Neural progenitor cell (in vitro differentiated cells): ENCODE measurements at regions not wholly inside any gene's neighbourhood (a gene's known extent, or its start where the extent isn't known, plus 50 kb on each side); places are given as distances from the start of the nearest gene placed in this dataset.

ENCODE experiments used
- DNase-seq: peaks from one replicate; pipeline ENCODE4 v3.0.0-alpha.2; 2016; ENCODE audit warnings: low spot score
- H2AFZ ChIP-seq: fragments of 200-600 bp; sonication (generic); replicated peaks from 2 replicates; pipeline ENCODE4 v1.6.1; 2016; ENCODE audit warnings: antibody characterized with exemption
- H3F3A ChIP-seq: fragments of 200-600 bp; sonication (generic); 2 replicates; pipeline ENCODE4 v1.6.1; 2016; ENCODE audit warnings: antibody characterized with exemption, low read depth
- H3K27ac ChIP-seq: fragments of 200-600 bp; sonication (generic); 2 replicates; pipeline ENCODE4 v1.5.1; 2016; ENCODE audit warnings: mild to moderate bottlenecking
- H3K27me3 ChIP-seq: fragments of 200-600 bp; sonication (generic); 2 replicates; pipeline ENCODE4 v1.6.1; 2016; ENCODE audit warnings: mild to moderate bottlenecking, moderate library complexity
- H3K36me3 ChIP-seq: fragments of 200-600 bp; sonication (generic); 2 replicates; pipeline ENCODE4 v1.5.1; 2016
- H3K4me1 ChIP-seq: fragments of 200-600 bp; sonication (generic); 2 replicates; pipeline ENCODE4 v1.6.1; 2016; ENCODE audit warnings: mixed run types
- H3K4me2 ChIP-seq: fragments of 200-600 bp; sonication (generic); 2 replicates; pipeline ENCODE4 v1.6.1; 2016
- H3K4me3 ChIP-seq: fragments of 200-600 bp; sonication (generic); 2 replicates; pipeline ENCODE4 v1.5.1; 2016
- H3K79me2 ChIP-seq: fragments of 200-600 bp; sonication (generic); 2 replicates; pipeline ENCODE4 v1.6.1; 2016; ENCODE audit warnings: low read depth
- H3K9ac ChIP-seq: fragments of 200-600 bp; sonication (generic); 2 replicates; pipeline ENCODE4 v1.6.1; 2016
- H3K9me3 ChIP-seq: fragments of 200-600 bp; sonication (generic); 2 replicates; pipeline ENCODE4 v1.5.1; 2016; ENCODE audit warnings: low read depth
- H4K20me1 ChIP-seq: fragments of 200-600 bp; sonication (generic); 2 replicates; pipeline ENCODE4 v1.6.1; 2016; ENCODE audit warnings: low read depth
- H3K27ac Mint-ChIP-seq: 3 replicates; pipeline ENCODE4 v1.8.0; 2021; ENCODE audit warnings: mixed read lengths
- H3K27me3 Mint-ChIP-seq: 2 replicates; pipeline ENCODE4 v1.8.0; 2022; ENCODE audit warnings: low read depth, mild to moderate bottlenecking, inconsistent platforms, moderate library complexity, mixed read lengths; ENCODE audit not compliant: insufficient read depth
- H3K36me3 Mint-ChIP-seq: 3 replicates; pipeline ENCODE4 v1.8.0; 2021; ENCODE audit warnings: mixed read lengths
- H3K4me1 Mint-ChIP-seq: 3 replicates; pipeline ENCODE4 v1.8.0; 2021; ENCODE audit warnings: mixed read lengths
- H3K4me3 Mint-ChIP-seq: 3 replicates; pipeline ENCODE4 v1.8.0; 2021; ENCODE audit warnings: mild to moderate bottlenecking, moderate library complexity, mixed read lengths
- H3K9me3 Mint-ChIP-seq: 3 replicates; pipeline ENCODE4 v1.8.0; 2020; ENCODE audit warnings: mixed read lengths
- CTCF ChIP-seq: fragments of 200-600 bp; sonication (generic); IDR thresholded peaks from 2 replicates; pipeline ENCODE4 v1.5.1; 2017; ENCODE audit warnings: antibody characterized with exemption, mild to moderate bottlenecking
- EZH2 ChIP-seq: fragments of 200-600 bp; sonication (generic); IDR thresholded peaks from 2 replicates; pipeline ENCODE4 v1.6.1; 2017; ENCODE audit warnings: antibody characterized with exemption, mild to moderate bottlenecking, moderate library complexity
- EZH2phosphoT487 ChIP-seq: fragments of 200-600 bp; sonication (generic); IDR thresholded peaks from 2 replicates; pipeline ENCODE4 v1.6.1; 2017; ENCODE audit warnings: antibody characterized with exemption

GRCh38 chr5:15215056-15215455, 284.9 kb upstream of the FBXL7 start:
- Mint-ChIP-seq H3K27me3 (peaks cover 2% of the 10 kb centered on the region), H3K36me3 (no peaks in the 10 kb centered on the region), H3K27ac (no peak overlapping the region), H3K9me3 (no peaks in the 10 kb centered on the region), H3K4me3 (no peak overlapping the region), H3K4me1 (no peaks in the 10 kb centered on the region)
- Histone ChIP-seq H4K20me1 (no peaks in the 10 kb centered on the region), H3K4me2 (no peak overlapping the region), H3K4me1 (no peaks in the 10 kb centered on the region), H3F3A (no peaks in the 10 kb centered on the region), H3K9me3 (no peaks in the 10 kb centered on the region), H3K27me3 (no peaks in the 10 kb centered on the region), H3K36me3 (no peaks in the 10 kb centered on the region), H3K9ac (no peak overlapping the region), H3K27ac (no peak overlapping the region), H3K4me3 (no peak overlapping the region), H3K79me2 (no peaks in the 10 kb centered on the region), H2AFZ (no peak overlapping the region)
- TF ChIP-seq EZH2, result no peak
- TF ChIP-seq CTCF, result no peak
- TF ChIP-seq EZH2phosphoT487, result no peak
- DNase-seq, result no peak

- Mint-ChIP-seq H3K4me3 (no peak overlapping the region), H3K27me3 (peaks cover 2% of the 10 kb centered on the region), H3K4me1 (no peaks in the 10 kb centered on the region), H3K36me3 (no peaks in the 10 kb centered on the region), H3K9me3 (no peaks in the 10 kb centered on the region), H3K27ac (no peak overlapping the region)
- Histone ChIP-seq H3K4me1 (no peaks in the 10 kb centered on the region), H3K9me3 (no peaks in the 10 kb centered on the region), H3F3A (no peaks in the 10 kb centered on the region), H3K4me2 (no peak overlapping the region), H3K9ac (no peak overlapping the region), H2AFZ (no peak overlapping the region), H3K27ac (no peak overlapping the region), H3K36me3 (no peaks in the 10 kb centered on the region), H3K4me3 (no peak overlapping the region), H4K20me1 (no peaks in the 10 kb centered on the region), H3K79me2 (no peaks in the 10 kb centered on the region), H3K27me3 (no peaks in the 10 kb centered on the region)
- no peak for DNase-seq
- TF ChIP-seq CTCF (no peak), EZH2 (no peak), EZH2phosphoT487 (no peak)
Observed at GRCh38 chr5:15214010-15214409, 286.0 kb upstream of the FBXL7 start.

GRCh38 chr5:15209053-15209762, 290.8 kb upstream of the FBXL7 start:
- no peaks in the 10 kb centered on the region for H3K36me3 Mint-ChIP-seq
- H3K9me3 Mint-ChIP-seq, result no peaks in the 10 kb centered on the region
- H3K4me2 ChIP-seq, result no peak overlapping the region
- DNase-seq, result no peak
- no peak overlapping the region for H3K4me3 ChIP-seq
- no peak overlapping the region for H3K27ac ChIP-seq
- H3K4me1 Mint-ChIP-seq, result no peaks in the 10 kb centered on the region
- no peak overlapping the region for H3K4me3 Mint-ChIP-seq
- H3K27ac Mint-ChIP-seq, result no peak overlapping the region
- H2AFZ ChIP-seq, result peak overlapping the region; percentile 2
- H4K20me1 ChIP-seq, result no peaks in the 10 kb centered on the region
- no peaks in the 10 kb centered on the region for H3F3A ChIP-seq
- no peaks in the 10 kb centered on the region for H3K27me3 ChIP-seq
- H3K9me3 ChIP-seq, result no peaks in the 10 kb centered on the region
- H3K27me3 Mint-ChIP-seq, result peaks cover 2% of the 10 kb centered on the region
- H3K36me3 ChIP-seq, result no peaks in the 10 kb centered on the region
- TF ChIP-seq EZH2phosphoT487 (no peak), CTCF (no peak), EZH2 (no peak)
- no peaks in the 10 kb centered on the region for H3K4me1 ChIP-seq
- no peaks in the 10 kb centered on the region for H3K79me2 ChIP-seq
- no peak overlapping the region for H3K9ac ChIP-seq
